Anterior cingulate cortex (tissue), 58 donors: ENCODE measurements at regions not wholly inside any gene's neighbourhood (a gene's known extent, or its start where the extent isn't known, plus 50 kb on each side); places are given as distances from the start of the nearest gene placed in this dataset.
A peak's percentile ranks its signal among the peaks of the same experiment; 100 is the strongest.
"Not testable (repeated sequence)": the region's sequence is repeated elsewhere in the genome, so short reads cannot be mapped to it uniquely, and the experiment has no call there.

ENCODE experiments used
- DNase-seq, 58 donors: peaks; one replicate each; lab custom pipeline; 2025; lab: John Stamatoyannopoulos, UW

- DNase-seq = no peak
These were observed 49.9 kb upstream of the GAS1 start for GRCh38 chr9:86997156-86997555.

GRCh38 chr9:86997951-86998350 is 50.6 kb upstream of the GAS1 start:
- no peak for DNase-seq

GRCh38 chr9:87002517-87002916 is 55.2 kb upstream of the GAS1 start:
- DNase-seq = no peak

- DNase-seq = no peak
These were observed 56.7 kb upstream of the GAS1 start for GRCh38 chr9:87004016-87004415.

- DNase-seq = no peak
These were observed 59.6 kb upstream of the GAS1 start for GRCh38 chr9:87006956-87007355.

- peak in 23 of 58 donors; percentile 0 to 73 (median 20) for DNase-seq
These were observed 60.5 kb upstream of the GAS1 start for GRCh38 chr9:87007711-87008366.

- no peak for DNase-seq
These were observed 61.4 kb upstream of the GAS1 start for GRCh38 chr9:87008667-87009066.

- no peak for DNase-seq
These were observed 63.3 kb upstream of the GAS1 start for GRCh38 chr9:87010626-87011025.

GRCh38 chr9:87011551-87011950 is 64.2 kb upstream of the GAS1 start:
- DNase-seq = no peak

GRCh38 chr9:87013490-87013889 is 66.2 kb upstream of the GAS1 start:
- no peak for DNase-seq

- DNase-seq = no peak
These were observed 67.1 kb upstream of the GAS1 start for GRCh38 chr9:87014436-87014835.

GRCh38 chr9:87016681-87017080 is 69.4 kb upstream of the GAS1 start:
- no peak for DNase-seq

GRCh38 chr9:87020169-87020950 is 73.1 kb upstream of the GAS1 start:
- DNase-seq = peak in 1 of 58 donors; percentile 13

GRCh38 chr9:87022178-87022577 is 74.9 kb upstream of the GAS1 start:
- no peak for DNase-seq

GRCh38 chr9:87026204-87026603 is 78.9 kb upstream of the GAS1 start:
- DNase-seq = no peak

GRCh38 chr9:87028836-87029235 is 81.5 kb upstream of the GAS1 start:
- DNase-seq = not testable (repeated sequence)

GRCh38 chr9:87029905-87030304 is 82.6 kb upstream of the GAS1 start:
- no peak for DNase-seq

GRCh38 chr9:87034841-87035240 is 87.5 kb upstream of the GAS1 start:
- no peak for DNase-seq

- no peak for DNase-seq
These were observed 88.6 kb upstream of the GAS1 start for GRCh38 chr9:87035879-87036278.

GRCh38 chr9:87036506-87036905 is 89.2 kb upstream of the GAS1 start:
- DNase-seq = no peak

- no peak for DNase-seq
These were observed 92.6 kb upstream of the GAS1 start for GRCh38 chr9:87039809-87040392.
